ENCODE measurements at regions not wholly inside any gene's neighbourhood (a gene's known extent, or its start where the extent isn't known, plus 50 kb on each side); places are given as distances from the start of the nearest gene placed in this dataset.

GRCh38 chr5:174229514-174230370 lies 184.2 kb downstream of the NSG2 start:
- Mint-ChIP-seq H3K27ac (no peak overlapping the region), H3K27me3 (ENCODE audit: low read depth) (peaks cover 9% of the 10 kb centered on the region), H3K9me3 (no peaks in the 10 kb centered on the region), H3K4me1 (ENCODE audit: low read depth) (no peaks in the 10 kb centered on the region), H3K4me3 (no peak overlapping the region), H3K36me3 (ENCODE audit: insufficient read depth in 2 of 2) (no peaks in the 10 kb centered on the region)
- DNase-seq (no peak), ATAC-seq (replicated peaks in 1 of 2) (no peak)

- DNase-seq (no peak), ATAC-seq (replicated peaks in 1 of 2) (no peak)
- H3K4me3 Mint-ChIP-seq, result no peak overlapping the region
- no peak overlapping the region for H3K27ac Mint-ChIP-seq
- peaks cover 4% of the 10 kb centered on the region for H3K27me3 Mint-ChIP-seq (ENCODE audit: low read depth)
- H3K4me1 Mint-ChIP-seq (ENCODE audit: low read depth), result no peaks in the 10 kb centered on the region
- H3K36me3 Mint-ChIP-seq (ENCODE audit: insufficient read depth in 2 of 2), result no peaks in the 10 kb centered on the region
- H3K9me3 Mint-ChIP-seq, result no peaks in the 10 kb centered on the region
These were observed 186.5 kb downstream of the NSG2 start for GRCh38 chr5:174231956-174232487.

GRCh38 chr5:174234388-174234787 lies 188.9 kb downstream of the NSG2 start:
- Mint-ChIP-seq H3K27me3 (ENCODE audit: low read depth) (no peaks in the 10 kb centered on the region), H3K9me3 (peaks cover 3 to 4% of the 10 kb centered on the region in 2 donors), H3K27ac (no peak overlapping the region), H3K4me1 (ENCODE audit: low read depth) (no peaks in the 10 kb centered on the region), H3K36me3 (ENCODE audit: insufficient read depth in 2 of 2) (peaks cover 0 to 2% of the 10 kb centered on the region in 2 donors), H3K4me3 (no peak overlapping the region)
- no peak for ATAC-seq (replicated peaks in 1 of 2)
- DNase-seq, result no peak

- no peak for ATAC-seq (replicated peaks in 1 of 2)
- peaks cover 0 to 2% of the 10 kb centered on the region in 2 donors for H3K36me3 Mint-ChIP-seq (ENCODE audit: insufficient read depth in 2 of 2)
- H3K27ac Mint-ChIP-seq, result no peak overlapping the region
- H3K4me3 Mint-ChIP-seq, result no peak overlapping the region
- DNase-seq, result no peak
- no peaks in the 10 kb centered on the region for H3K4me1 Mint-ChIP-seq (ENCODE audit: low read depth)
- H3K27me3 Mint-ChIP-seq (ENCODE audit: low read depth), result no peaks in the 10 kb centered on the region
- H3K9me3 Mint-ChIP-seq, result peaks cover 3 to 4% of the 10 kb centered on the region in 2 donors
These were observed 189.9 kb downstream of the NSG2 start for GRCh38 chr5:174235221-174236011.

- no peak for DNase-seq
- Mint-ChIP-seq H3K4me3 (no peak overlapping the region), H3K27ac (no peak overlapping the region), H3K9me3 (peaks cover 3 to 4% of the 10 kb centered on the region in 2 donors), H3K4me1 (ENCODE audit: low read depth) (no peaks in the 10 kb centered on the region), H3K27me3 (ENCODE audit: low read depth) (no peaks in the 10 kb centered on the region), H3K36me3 (ENCODE audit: insufficient read depth in 2 of 2) (peaks cover 0 to 2% of the 10 kb centered on the region in 2 donors)
- ATAC-seq (replicated peaks in 1 of 2), result no peak
These were observed 190.6 kb downstream of the NSG2 start for GRCh38 chr5:174236070-174236469.

GRCh38 chr5:174239718-174240117 lies 194.2 kb downstream of the NSG2 start:
- Mint-ChIP-seq H3K36me3 (ENCODE audit: insufficient read depth in 2 of 2) (peaks cover 0 to 2% of the 10 kb centered on the region in 2 donors), H3K9me3 (peaks cover 4 to 5% of the 10 kb centered on the region in 2 donors), H3K27ac (no peak overlapping the region)

GRCh38 chr5:174242573-174242972 lies 197.1 kb downstream of the NSG2 start:
- no peaks in the 10 kb centered on the region for H3K4me1 Mint-ChIP-seq (ENCODE audit: low read depth)
- no peak overlapping the region for H3K27ac Mint-ChIP-seq
- DNase-seq (no peak), ATAC-seq (replicated peaks in 1 of 2) (no peak)
- H3K36me3 Mint-ChIP-seq (ENCODE audit: insufficient read depth in 2 of 2), result peaks cover 0 to 2% of the 10 kb centered on the region in 2 donors
- H3K27me3 Mint-ChIP-seq (ENCODE audit: low read depth), result peaks cover 3% of the 10 kb centered on the region
- peaks cover 4 to 5% of the 10 kb centered on the region in 2 donors for H3K9me3 Mint-ChIP-seq
- H3K4me3 Mint-ChIP-seq, result no peak overlapping the region

More at GRCh38 chr5:174239718-174240117, 194.2 kb downstream of the NSG2 start:
- ATAC-seq (replicated peaks in 1 of 2) (no peak), DNase-seq (no peak)
- no peaks in the 10 kb centered on the region for H3K27me3 Mint-ChIP-seq (ENCODE audit: low read depth)
- no peak overlapping the region for H3K4me3 Mint-ChIP-seq
- no peaks in the 10 kb centered on the region for H3K4me1 Mint-ChIP-seq (ENCODE audit: low read depth)

GRCh38 chr5:174243904-174244303 lies 198.4 kb downstream of the NSG2 start:
- peaks cover 6% of the 10 kb centered on the region for H3K27me3 Mint-ChIP-seq (ENCODE audit: low read depth)

GRCh38 chr5:174245516-174246075 lies 200.1 kb downstream of the NSG2 start:
- ATAC-seq (replicated peaks in 1 of 2), result no peak
- peaks cover 6% of the 10 kb centered on the region for H3K27me3 Mint-ChIP-seq (ENCODE audit: low read depth)
- no peak for DNase-seq
- H3K36me3 Mint-ChIP-seq (ENCODE audit: insufficient read depth in 2 of 2), result no peaks in the 10 kb centered on the region
- no peaks in the 10 kb centered on the region for H3K4me1 Mint-ChIP-seq (ENCODE audit: low read depth)
- H3K4me3 Mint-ChIP-seq, result no peak overlapping the region
- H3K27ac Mint-ChIP-seq, result no peak overlapping the region
- H3K9me3 Mint-ChIP-seq, result peaks cover 0 to 5% of the 10 kb centered on the region in 2 donors

More at GRCh38 chr5:174243904-174244303, 198.4 kb downstream of the NSG2 start:
- Mint-ChIP-seq H3K4me3 (no peak overlapping the region), H3K36me3 (ENCODE audit: insufficient read depth in 2 of 2) (peaks cover 0 to 2% of the 10 kb centered on the region in 2 donors), H3K4me1 (ENCODE audit: low read depth) (no peaks in the 10 kb centered on the region), H3K27ac (no peak overlapping the region), H3K9me3 (peaks cover 4 to 8% of the 10 kb centered on the region in 2 donors)
- DNase-seq (no peak), ATAC-seq (replicated peaks in 1 of 2) (no peak)

GRCh38 chr5:174246743-174247142 lies 201.2 kb downstream of the NSG2 start:
- peaks cover 0 to 5% of the 10 kb centered on the region in 2 donors for H3K9me3 Mint-ChIP-seq
- no peak overlapping the region for H3K27ac Mint-ChIP-seq
- H3K27me3 Mint-ChIP-seq (ENCODE audit: low read depth), result peaks cover 6% of the 10 kb centered on the region
- no peaks in the 10 kb centered on the region for H3K36me3 Mint-ChIP-seq (ENCODE audit: insufficient read depth in 2 of 2)
- DNase-seq, result no peak
- ATAC-seq (replicated peaks in 1 of 2), result no peak
- no peaks in the 10 kb centered on the region for H3K4me1 Mint-ChIP-seq (ENCODE audit: low read depth)
- no peak overlapping the region for H3K4me3 Mint-ChIP-seq

- no peak overlapping the region for H3K27ac Mint-ChIP-seq
- no peak for ATAC-seq (replicated peaks in 1 of 2)
These were observed 201.8 kb downstream of the NSG2 start for GRCh38 chr5:174247301-174247700.

GRCh38 chr5:174251305-174252000 lies 205.9 kb downstream of the NSG2 start:
- ATAC-seq (replicated peaks in 1 of 2), result no peak
- Mint-ChIP-seq H3K4me1 (ENCODE audit: low read depth) (no peaks in the 10 kb centered on the region), H3K27ac (no peak overlapping the region), H3K9me3 (peaks cover 0 to 3% of the 10 kb centered on the region in 2 donors), H3K36me3 (ENCODE audit: insufficient read depth in 2 of 2) (no peaks in the 10 kb centered on the region), H3K4me3 (no peak overlapping the region), H3K27me3 (ENCODE audit: low read depth) (peaks cover 6% of the 10 kb centered on the region)
- DNase-seq, result no peak

More at GRCh38 chr5:174247301-174247700, 201.8 kb downstream of the NSG2 start:
- peaks cover 6% of the 10 kb centered on the region for H3K27me3 Mint-ChIP-seq (ENCODE audit: low read depth)
- peaks cover 0 to 5% of the 10 kb centered on the region in 2 donors for H3K9me3 Mint-ChIP-seq
- DNase-seq, result no peak
- H3K4me3 Mint-ChIP-seq, result no peak overlapping the region
- H3K4me1 Mint-ChIP-seq (ENCODE audit: low read depth), result no peaks in the 10 kb centered on the region
- no peaks in the 10 kb centered on the region for H3K36me3 Mint-ChIP-seq (ENCODE audit: insufficient read depth in 2 of 2)

Measured in activated T-cell treated with anti-CD3 and anti-CD28 coated beads, Interleukin-2, amount 50 U/mL, for 72 hours (primary cell).